ENCODE measurements at regions not wholly inside any gene's neighbourhood (a gene's known extent, or its start where the extent isn't known, plus 50 kb on each side); places are given as distances from the start of the nearest gene placed in this dataset.
A peak's percentile ranks its signal among the peaks of the same experiment; 100 is the strongest.

DNA sequence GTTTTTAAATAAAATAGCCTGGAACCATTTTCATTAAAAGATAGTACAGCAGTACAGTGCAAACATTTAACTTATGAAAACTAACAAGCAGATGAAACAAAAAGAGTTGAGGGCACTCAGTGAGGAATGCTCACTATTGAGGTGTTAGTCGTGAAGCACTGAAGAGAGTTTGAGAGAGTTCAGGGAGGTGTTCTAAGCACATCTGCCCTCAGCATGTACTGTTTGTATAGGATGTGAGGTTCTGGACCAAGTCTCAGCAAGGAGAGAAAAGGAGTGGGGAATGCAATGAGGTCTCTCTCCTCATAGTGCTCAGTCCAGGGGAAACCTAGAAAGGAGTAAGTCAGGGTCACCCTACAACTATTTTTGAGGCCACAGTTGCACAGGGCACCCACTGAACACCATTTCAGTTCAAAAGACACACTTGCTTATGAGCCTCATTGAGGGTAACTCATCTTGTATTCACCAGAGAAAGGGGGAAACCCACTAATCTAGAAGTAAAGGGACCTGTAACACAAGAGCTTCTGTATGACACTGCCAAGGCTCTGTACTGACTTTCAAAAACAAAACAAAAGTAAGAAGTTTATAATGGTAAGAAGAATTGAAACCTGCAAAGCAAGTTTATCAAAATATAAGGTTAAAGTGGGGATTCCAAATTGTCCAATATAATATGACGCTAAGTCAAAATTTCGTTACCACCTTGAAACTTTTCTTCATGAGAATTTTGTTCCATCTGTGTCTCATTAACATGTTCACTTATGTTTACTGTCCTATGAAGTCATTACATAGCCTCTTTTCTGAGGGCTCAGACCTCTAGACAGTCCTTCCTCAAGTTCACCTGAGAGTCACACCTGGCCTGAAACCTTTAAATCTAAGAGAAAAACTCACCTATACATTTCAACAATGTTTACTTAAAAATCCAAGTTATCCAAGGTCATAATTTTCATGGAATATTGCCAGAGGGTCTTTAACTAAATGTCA, 275.3 kb downstream of the ETS1 start:
- BruUV-seq (replicated peaks) = no TSS peak
- Histone ChIP-seq H3K79me2 (ENCODE audit: control insufficient read depth, insufficient read depth, low read length) (no peaks in the 10 kb centered on the region), H3K36me3 (ENCODE audit: control insufficient read depth in 2 of 2, insufficient read depth in 2 of 2, low read length in 1 of 2) (no peaks in the 10 kb centered on the region), H2AFZ (ENCODE audit: control insufficient read depth, low read depth, low read length) (no peak overlapping the region; the same call in 1 of the 2 replicates), H3K4me2 (ENCODE audit: control insufficient read depth, insufficient read depth) (no peak overlapping the region), H3K9me3 (replicated peaks; ENCODE audit: control insufficient read depth, insufficient read depth, low read length) (peaks cover 18% of the 10 kb centered on the region), H3K27me3 (replicated peaks in 1 of 2; ENCODE audit: control insufficient read depth in 2 of 2, insufficient read depth in 2 of 2, low read length in 1 of 2) (no peaks in the 10 kb centered on the region), H3K9ac (ENCODE audit: control insufficient read depth, insufficient read depth, low read length) (no peak overlapping the region), H3K4me1 (ENCODE audit: control insufficient read depth, insufficient read depth, low read length) (peaks cover 6% of the 10 kb centered on the region), H3K27ac (ENCODE audit: control insufficient read depth, insufficient read depth) (peak overlapping the region; percentile 17; the same call in 1 of the 2 replicates), H3K4me3 (no peak overlapping the region), H4K20me1 (ENCODE audit: control insufficient read depth, insufficient read depth) (no peaks in the 10 kb centered on the region)
- POLR2A ChIA-PET = interaction anchor here (0.9 kb wide), 1 partner anchor 12 kb away, joined by 3 read pairs; no protein-coding TSS in a partner anchor
- no peak for FAIRE-seq
- CTCF ChIA-PET = interaction anchor here (1.0 to 1.1 kb wide), 2 partner anchors 10 to 22 kb away, joined by 3 to 4 read pairs; no protein-coding TSS in a partner anchor
- intact Hi-C loops (cut with micrococcal nuclease; ENCODE audit: unreplicated experiment) (no loop called here), in situ Hi-C loops (cut with MboI) (no loop called here)
- SMC1A ChIA-PET (ENCODE audit: uncharacterized antibody, unreplicated experiment) = interaction anchor here (0.8 to 2.8 kb wide), 4 partner anchors 9 to 316 kb away, joined by 3 to 11 read pairs (median 4); no protein-coding TSS in a partner anchor
- ATAC-seq = peak; percentile 81
- RAD21 ChIA-PET (ENCODE audit: unreplicated experiment) = interaction anchor here (1.0 to 1.7 kb wide), 2 partner anchors 9 to 13 kb away, joined by 3 to 6 read pairs; no protein-coding TSS in a partner anchor
- 47% methylated on average over 3 of the region's 3 CpGs for WGBS (ENCODE audit: insufficient coverage, insufficient replicate concordance, low lambda C conversion rate, missing lambda C conversion rate)
- DNase-seq (ENCODE audit: low read depth, low spot score) = no peak
- TF ChIP-seq, protein P1, sequence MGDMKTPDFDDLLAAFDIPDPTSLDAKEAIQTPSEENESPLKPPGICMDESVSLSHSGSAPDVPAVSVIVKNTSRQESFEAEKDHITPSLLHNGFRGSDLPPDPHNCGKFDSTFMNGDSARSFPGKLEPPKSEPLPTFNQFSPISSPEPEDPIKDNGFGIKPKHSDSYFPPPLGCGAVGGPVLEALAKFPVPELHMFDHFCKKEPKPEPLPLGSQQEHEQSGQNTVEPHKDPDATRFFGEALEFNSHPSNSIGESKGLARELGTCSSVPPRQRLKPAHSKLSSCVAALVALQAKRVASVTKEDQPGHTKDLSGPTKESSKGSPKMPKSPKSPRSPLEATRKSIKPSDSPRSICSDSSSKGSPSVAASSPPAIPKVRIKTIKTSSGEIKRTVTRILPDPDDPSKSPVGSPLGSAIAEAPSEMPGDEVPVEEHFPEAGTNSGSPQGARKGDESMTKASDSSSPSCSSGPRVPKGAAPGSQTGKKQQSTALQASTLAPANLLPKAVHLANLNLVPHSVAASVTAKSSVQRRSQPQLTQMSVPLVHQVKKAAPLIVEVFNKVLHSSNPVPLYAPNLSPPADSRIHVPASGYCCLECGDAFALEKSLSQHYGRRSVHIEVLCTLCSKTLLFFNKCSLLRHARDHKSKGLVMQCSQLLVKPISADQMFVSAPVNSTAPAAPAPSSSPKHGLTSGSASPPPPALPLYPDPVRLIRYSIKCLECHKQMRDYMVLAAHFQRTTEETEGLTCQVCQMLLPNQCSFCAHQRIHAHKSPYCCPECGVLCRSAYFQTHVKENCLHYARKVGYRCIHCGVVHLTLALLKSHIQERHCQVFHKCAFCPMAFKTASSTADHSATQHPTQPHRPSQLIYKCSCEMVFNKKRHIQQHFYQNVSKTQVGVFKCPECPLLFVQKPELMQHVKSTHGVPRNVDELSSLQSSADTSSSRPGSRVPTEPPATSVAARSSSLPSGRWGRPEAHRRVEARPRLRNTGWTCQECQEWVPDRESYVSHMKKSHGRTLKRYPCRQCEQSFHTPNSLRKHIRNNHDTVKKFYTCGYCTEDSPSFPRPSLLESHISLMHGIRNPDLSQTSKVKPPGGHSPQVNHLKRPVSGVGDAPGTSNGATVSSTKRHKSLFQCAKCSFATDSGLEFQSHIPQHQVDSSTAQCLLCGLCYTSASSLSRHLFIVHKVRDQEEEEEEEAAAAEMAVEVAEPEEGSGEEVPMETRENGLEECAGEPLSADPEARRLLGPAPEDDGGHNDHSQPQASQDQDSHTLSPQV (IDR thresholded peaks at IDR 0.05) = no peak
- TF ChIP-seq JUNB (IDR thresholded peaks at IDR 0.05) (no peak), MYC (IDR thresholded peaks at IDR 0.05; ENCODE audit: insufficient read depth, insufficient read length, insufficient replicate concordance, low read length, severe bottlenecking) (no peak), SMAD5 (IDR thresholded peaks at IDR 0.05; ENCODE audit: low read depth) (no peak), RUNX3 (IDR thresholded peaks at IDR 0.05; ENCODE audit: low read length) (peak; percentile 29; the same call in 1 of the 2 replicates), ZNF687 (IDR thresholded peaks at IDR 0.05) (no peak), ASH2L (IDR thresholded peaks at IDR 0.05; ENCODE audit: borderline replicate concordance, low read depth) (no peak)
- TF ChIP-seq, protein P2, sequence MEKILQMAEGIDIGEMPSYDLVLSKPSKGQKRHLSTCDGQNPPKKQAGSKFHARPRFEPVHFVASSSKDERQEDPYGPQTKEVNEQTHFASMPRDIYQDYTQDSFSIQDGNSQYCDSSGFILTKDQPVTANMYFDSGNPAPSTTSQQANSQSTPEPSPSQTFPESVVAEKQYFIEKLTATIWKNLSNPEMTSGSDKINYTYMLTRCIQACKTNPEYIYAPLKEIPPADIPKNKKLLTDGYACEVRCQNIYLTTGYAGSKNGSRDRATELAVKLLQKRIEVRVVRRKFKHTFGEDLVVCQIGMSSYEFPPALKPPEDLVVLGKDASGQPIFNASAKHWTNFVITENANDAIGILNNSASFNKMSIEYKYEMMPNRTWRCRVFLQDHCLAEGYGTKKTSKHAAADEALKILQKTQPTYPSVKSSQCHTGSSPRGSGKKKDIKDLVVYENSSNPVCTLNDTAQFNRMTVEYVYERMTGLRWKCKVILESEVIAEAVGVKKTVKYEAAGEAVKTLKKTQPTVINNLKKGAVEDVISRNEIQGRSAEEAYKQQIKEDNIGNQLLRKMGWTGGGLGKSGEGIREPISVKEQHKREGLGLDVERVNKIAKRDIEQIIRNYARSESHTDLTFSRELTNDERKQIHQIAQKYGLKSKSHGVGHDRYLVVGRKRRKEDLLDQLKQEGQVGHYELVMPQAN (conservative IDR thresholded peaks at IDR 0.05) = no peak

All from GM12878 (cell line).